HG03060 (cell line): ENCODE measurements at regions not wholly inside any gene's neighbourhood (a gene's known extent, or its start where the extent isn't known, plus 50 kb on each side); places are given as distances from the start of the nearest gene placed in this dataset.

Experiments
- ATAC-seq: cut with Tn5 transposase; IDR thresholded peaks from one replicate; pipeline ENCODE4 v1.9.1; 2021; ENCODE audit warnings: low read depth, moderate number of reproducible peaks; ENCODE audit not compliant: unreplicated experiment

DNA sequence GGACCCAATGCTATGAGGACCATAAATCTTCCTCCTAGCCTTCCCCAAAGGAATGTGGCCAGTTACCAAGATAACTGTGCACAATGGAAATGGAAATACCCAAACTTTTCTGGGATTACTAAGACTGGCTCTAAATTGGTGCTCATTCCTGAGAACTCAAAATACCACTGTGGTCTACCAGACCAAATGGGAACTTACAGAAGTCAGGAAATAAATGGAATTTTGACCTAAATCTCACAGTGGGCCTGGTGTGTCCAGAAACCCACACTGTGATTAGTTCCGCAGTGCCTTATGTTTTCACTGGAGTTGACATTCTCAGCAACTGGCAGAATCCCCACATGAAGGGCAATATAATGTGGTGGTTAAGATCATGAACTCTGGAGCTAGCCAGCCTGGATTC, 99.4 kb upstream of the ZC3H12C start:
- ATAC-seq: no peak

DNA sequence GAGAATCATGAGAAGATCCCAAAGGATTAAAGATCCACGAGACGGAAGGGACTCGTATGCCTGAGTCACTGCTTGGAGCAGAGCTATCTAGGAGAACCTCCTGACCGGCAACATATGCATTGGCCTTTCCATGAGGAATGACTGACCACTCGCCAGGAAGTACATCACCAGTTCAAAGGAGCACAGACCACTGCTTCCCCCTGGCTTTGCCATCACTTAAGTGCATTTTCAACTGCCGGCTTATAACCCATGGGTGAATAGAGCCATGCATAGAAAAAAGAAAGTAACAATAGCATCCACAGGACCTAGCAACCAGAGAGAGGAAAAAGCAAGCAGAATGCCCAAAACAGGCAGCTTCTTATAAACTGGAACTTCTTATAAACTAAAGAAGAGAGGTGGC, 98.3 kb upstream of the ZC3H12C start:
- no peak for ATAC-seq

DNA sequence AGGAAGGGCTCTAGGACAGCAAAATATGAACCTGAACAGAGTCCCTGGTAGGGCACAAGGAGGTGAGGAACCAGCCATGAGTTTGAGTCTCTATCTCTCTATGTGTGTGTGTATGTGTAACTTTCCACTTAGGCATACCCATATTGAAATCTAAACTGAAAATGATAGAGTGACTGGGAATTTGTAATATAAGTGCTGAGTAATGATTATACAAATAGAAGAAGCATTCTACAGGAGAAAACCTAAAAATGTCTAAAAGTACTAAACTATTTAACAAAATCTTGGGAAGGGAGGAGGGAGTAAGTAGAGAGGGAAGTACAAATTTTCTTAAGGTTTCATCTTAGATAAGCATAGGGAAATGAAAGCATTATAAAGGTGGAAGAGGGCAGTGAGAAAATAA, 97.1 kb upstream of the ZC3H12C start:
- ATAC-seq: no peak

DNA sequence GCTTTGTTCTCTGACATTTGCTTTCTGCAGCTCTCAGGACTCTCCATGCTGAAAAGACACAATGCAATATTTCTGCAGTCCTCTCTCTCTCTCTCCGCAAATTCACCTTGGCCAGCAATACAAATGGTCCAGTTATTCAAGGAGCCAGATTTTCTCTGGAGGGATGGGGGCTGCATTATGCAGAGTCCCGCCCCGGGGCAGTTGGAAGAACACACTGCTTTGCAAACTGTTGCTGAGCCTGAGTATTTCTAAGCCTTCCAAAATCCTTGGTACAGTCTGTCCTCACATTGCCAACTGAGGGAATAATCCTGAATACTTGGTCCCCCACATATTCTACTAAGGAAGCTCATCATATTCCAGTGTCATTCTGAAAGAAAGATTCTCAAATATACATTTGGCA, 94.3 kb upstream of the ZC3H12C start:
- no peak for ATAC-seq

DNA sequence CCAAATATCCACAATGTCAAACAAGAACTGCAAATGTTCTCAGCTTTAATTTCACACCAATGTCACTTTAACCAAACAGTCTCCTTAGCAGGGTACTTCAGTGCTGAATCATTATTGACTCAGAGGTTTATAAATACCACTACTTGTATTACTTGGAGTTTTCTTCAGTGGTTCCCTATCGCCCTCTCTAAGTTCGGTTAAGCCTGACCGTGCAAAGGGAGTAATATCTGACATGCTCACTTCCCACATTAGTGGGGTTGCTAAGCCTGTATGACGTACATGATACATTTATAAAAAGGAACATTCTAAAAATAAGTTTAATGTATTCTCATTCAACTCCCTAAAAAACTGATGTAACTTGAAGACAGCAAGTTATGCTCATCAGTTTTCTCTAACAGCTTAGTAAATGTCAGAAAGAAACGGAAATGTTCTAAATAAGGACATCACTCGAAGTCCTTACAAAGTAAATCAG, 93.1 kb upstream of the ZC3H12C start:
- peak; percentile 97 for ATAC-seq

- no peak for ATAC-seq
Observed at GRCh38 chr11:110000850-110001249, 92.3 kb upstream of the ZC3H12C start.

DNA sequence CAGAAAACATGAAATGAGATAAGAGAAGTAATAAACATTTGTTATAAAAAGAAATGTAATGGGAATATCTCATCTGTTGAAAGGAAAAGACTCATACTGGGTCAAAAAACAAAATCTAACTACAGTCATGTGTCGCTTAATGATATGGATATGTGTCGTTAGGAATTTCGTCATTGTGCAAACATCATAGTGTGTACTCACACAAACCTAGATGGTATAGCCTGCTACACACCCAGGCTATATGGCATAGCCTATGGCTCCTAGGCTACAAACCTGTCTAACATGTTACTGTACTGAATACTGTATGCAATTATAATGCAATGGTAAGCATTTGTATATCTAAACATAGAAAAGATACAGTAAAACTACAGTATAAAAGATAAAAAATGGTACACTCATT, 89.8 kb upstream of the ZC3H12C start:
- no peak for ATAC-seq

DNA sequence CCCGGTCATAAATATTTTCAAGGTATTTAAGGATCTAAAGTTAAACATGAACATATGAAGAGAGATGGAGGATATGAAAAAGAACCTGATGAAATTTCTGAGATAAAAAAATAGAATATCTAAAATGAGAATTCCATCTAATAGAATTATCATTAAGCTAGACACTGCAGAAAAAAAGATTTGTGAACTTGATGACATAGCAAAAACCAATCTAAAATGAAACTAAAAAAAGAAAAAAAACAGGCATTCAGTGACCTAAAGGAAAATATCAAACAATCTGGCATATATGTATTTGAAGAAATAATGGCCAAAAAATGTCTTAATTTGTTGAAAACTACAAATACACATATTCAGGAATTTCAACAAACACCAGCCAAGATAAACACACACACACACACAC, 81.6 kb upstream of the ZC3H12C start:
- no peak for ATAC-seq

DNA sequence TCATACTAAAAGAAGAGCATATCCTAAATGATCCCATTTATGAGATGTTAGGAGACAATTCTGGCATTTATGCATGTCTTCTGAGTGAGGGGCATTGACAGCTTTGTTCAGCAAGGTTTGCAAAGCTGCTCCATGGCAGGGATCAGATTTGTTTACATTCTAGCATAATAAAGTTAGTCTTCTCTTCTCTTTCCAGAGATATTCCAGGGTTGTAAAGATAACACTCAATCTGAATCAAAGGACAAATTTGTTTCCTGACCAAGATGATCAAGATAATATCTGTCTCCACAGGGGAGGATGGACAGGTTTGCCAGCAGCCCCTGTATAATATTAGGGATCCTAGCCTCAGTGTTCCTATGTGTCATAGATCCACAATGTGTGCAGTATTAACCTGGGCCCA, 77.5 kb upstream of the ZC3H12C start:
- ATAC-seq: no peak

DNA sequence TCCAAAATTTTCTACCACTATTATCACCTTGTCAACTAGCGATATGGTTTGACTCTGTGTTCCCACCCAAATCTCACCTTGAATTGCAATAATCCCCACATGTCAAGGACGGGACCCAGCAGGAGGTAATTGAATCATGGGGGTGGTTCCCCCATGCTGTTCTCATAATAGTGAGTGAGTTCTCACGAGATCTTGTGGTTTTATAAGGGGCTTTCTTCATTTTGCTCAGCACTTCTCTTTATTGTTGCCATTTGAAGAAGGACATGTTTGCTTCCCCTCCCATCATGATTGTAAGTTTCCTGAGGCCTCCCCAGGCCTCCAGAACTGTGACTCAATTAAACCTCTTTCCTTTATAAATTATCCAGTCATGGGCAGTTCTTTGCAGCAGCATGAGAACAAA, 73.5 kb upstream of the ZC3H12C start:
- ATAC-seq: no peak

DNA sequence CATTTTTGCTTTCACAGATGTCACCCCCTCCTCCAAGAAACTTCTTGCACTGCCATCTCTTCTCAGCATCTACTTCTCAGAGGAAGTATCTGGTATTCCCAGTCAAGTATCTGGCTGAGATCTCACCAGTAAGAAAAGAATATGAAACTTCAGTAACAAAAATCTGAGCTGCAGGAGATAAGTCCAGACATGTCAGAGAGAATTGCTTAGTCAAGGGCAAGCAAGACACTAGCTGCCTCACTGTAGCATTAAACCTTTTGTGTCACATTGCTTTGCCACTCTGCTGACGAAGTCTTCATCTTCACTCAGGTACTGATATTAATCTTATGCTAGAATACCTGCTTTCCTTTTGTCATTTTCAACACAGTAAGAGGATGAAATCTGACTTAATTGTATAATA, 70.6 kb upstream of the ZC3H12C start:
- no peak for ATAC-seq

DNA sequence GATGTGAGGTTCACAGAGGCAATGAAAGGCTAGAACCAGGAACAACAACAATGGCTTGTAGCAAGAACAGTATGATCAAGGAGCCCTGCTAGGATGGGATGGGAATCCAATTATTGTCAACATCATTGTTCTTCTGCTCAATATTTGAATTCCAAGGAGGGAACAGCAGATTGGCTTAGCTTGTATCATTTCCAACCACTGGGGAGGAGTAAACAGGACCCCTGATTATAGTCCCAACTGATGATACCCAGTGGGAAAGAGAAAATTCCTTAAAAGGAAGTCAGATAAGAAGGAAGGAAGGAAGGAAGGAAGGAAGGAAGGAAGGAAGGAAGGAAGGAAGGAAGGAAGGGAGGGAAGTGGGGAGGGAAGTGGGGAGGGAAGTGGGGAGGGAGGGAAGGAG, 69.5 kb upstream of the ZC3H12C start:
- no peak for ATAC-seq

DNA sequence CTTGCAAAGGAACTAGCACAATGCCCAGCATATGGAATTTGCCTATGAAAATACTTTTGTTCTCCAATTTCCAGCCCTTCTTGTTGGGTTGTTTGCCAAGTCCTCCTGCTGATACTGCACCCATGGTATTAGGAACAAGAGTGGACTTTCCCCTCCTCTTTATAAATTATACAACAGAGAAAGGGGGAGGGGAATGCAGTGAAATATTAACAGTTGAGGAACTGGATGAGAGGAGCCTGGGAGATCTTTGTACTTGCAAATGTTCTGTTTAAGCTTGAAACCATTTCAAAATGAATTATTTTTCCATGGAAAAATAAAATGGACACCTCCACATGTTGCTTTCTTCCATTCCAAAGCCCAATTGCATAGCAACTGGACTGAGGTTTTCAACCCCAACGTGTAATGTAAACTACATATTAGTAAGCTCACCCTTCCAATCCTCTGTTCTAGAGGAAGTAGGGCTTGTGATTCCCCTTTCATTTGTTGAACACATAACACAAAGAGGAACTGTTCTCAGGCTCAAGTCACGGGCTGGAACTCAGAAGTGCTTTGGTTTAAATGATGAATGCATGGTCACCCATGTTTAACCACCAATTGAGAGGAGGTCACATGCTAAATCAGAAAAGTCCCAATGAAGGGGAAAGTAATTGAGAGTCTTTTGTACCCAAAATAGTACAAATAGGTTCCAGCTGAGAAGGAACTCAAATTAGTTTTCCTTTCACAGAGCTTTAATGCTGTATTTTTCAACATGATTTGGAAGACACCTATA, 66.2 kb upstream of the ZC3H12C start:
- peak; percentile 88 for ATAC-seq

DNA sequence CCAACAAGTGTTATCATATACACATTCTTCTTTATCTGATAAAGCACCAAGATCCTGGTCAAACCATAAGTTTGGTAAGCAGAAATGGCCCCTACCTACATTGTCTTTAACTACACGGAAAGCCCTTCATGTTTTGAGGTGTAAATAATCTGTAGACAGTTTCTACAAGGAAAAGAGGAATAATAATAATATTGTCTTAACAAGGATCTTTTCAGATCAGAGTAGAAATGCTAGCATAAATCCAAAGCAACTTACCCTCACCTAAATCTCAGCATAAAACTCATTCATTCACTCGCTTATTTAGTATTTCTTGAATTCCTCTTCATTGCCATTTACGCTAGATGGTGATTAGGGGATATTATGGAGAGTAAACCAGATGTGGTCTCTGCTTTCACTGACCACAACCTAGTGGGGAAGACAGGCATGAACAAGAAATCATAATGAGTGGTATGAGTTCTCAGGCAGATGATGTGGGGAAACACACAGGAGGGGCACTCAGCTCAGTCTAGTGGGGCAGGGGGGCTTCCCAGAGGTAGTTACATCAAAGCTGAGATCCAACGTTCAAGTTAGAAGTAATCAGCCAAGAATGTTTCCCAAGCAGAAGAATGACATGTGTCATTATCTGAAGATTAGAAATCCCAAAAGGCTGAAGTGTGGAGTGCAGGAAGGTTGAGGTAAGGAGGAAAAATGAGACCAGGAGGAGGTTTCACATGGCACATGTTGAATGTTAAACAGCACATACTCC, 65.4 kb upstream of the ZC3H12C start:
- no peak for ATAC-seq

GRCh38 chr11:110028921-110029320, 64.3 kb upstream of the ZC3H12C start:
- no peak for ATAC-seq

DNA sequence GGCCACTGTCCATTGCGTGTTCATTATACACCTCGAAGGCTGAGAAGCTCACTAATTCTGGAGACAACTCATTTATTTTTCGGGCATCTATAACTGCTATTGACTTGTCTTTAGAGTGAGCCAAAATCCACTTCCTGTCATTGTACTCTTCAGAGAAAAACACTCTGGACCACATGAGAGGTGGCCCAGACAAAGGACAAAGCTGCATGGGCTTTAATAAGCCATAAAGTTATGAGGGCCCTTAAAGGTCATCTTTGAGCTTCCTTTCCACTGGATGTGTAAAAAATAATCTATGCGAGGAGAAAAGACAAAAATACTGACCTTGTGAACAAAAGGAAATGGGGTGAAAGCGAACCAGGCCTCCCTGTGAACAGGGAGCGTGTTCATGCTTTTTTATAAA, 63.5 kb upstream of the ZC3H12C start:
- no peak for ATAC-seq

- ATAC-seq: no peak
Observed at GRCh38 chr11:110031171-110031570, 62.0 kb upstream of the ZC3H12C start.

- ATAC-seq: no peak
Observed at GRCh38 chr11:110032259-110032658, 60.9 kb upstream of the ZC3H12C start.

DNA sequence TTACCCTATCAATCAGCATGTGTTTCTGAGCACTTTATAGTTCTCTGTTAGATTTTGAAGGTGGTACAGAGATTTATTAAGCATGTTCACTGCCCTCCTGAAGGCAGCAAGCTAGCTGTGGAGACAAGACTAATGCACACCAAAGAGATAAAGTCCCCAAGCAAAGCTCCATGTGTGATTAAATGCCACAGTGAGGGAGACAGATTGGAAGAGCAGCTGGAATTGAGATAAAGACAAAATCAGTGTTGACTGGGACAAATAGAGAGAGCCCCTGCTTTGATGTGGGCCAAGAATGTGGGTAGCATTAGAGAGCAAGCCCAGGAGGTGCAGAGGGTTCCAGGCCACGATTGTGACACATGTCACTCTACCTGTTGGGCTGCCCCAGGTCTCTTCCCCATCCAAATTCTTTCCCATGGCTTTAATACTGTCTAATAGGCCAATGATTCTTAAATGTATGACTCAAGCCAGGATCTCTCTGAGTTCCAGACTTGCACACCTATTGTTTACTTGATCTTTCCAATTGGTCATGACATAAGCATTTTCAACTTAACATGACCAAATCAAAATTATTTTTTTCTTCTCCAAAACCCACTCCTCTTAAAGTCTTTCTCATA, 60.1 kb upstream of the ZC3H12C start:
- ATAC-seq: no peak

DNA sequence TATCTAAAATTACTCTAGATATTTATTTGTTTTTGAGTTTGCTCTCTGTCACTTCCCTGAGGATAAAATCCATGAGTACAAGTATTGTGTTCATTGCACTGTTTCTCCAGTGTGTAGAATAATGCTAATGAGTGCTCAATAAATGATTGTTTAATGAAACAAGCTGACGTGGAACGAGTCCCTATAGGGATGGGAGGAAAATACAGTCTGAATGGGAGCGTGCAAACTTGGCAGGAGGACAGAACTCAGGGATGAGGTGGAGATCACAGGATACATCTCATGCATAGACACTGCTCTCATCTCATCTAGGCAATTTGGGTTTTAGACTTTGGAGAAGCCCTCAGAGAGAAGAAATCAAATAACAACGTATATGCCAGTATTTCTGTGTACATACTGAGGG, 58.4 kb upstream of the ZC3H12C start:
- ATAC-seq: no peak

GRCh38 chr11:110035357-110035756, 57.8 kb upstream of the ZC3H12C start:
- no peak for ATAC-seq

- ATAC-seq: no peak
Observed at GRCh38 chr11:110038201-110038600, 55.0 kb upstream of the ZC3H12C start.
